AG10803 (cell line): ENCODE measurements at regions not wholly inside any gene's neighbourhood (a gene's known extent, or its start where the extent isn't known, plus 50 kb on each side); places are given as distances from the start of the nearest gene placed in this dataset.

Experiments
- DNase-seq: peaks from one replicate; pipeline ENCODE4 v3.0.0; 2010; ENCODE audit warnings: low read depth
- H3K4me3 ChIP-seq: 2 replicates; pipeline ENCODE4 v1.5.1; 2011; ENCODE audit warnings: mild to moderate bottlenecking, low read length, control low read depth
- CTCF ChIP-seq: conservative IDR thresholded peaks from 2 replicates; pipeline ENCODE4 v1.5.1; 2011; ENCODE audit warnings: mild to moderate bottlenecking, low read length, control low read depth, inconsistent platforms

DNA sequence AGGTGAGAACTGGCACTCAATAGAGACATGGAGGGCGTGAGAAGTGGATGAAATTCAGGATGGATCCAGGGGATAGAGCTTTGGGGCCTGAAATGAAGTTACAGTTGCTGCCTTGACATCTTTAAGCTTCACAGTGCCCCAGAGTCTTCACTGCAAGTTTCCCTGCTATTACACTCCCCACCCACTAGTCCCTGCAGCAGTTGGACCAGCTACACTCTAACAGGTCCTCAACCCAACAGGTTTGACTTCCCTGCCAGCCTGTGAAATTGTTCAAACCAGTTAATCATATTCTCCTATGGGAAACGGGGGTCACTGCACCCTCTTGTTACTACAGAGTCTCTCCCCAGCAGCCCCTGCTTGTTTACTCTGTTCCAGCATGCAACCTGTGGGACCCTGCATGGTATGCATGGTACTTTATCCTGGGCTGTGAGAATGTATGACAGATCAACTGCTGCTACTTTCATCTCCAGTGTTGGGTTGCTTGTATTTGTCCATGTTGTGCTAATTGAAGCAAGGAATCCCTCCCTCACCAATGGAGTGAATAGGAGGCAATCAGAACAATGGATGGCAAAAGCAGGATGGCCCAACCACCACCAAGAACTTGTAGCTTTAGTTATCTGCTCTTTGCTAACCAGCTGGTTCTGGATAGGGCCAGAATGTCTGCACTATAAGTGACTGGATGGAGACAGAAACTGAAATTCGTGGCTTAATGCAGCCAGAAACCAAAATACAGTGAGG, 314.2 kb downstream of the OLFM4 start:
- no peak for TF ChIP-seq CTCF
- no peak for DNase-seq
- no peak overlapping the region for H3K4me3 ChIP-seq

DNA sequence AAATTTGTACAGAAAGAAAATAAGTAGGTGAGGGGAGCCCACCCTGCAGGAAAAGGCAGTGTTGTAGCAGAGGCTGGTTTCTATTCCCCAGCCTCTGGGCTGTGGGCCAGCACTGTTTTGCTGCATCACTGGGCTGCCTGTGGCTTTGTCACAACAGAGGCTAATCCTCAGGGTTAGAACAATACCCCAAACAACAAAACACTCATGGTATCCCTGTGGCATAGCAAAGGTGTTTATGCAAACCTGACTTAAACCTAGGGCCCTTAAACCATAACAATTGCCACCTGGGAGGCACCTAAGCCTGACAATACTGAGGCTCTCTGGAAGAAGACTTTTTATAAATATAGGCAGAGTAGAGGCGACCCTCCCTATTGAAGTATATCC, 314.7 kb downstream of the OLFM4 start:
- no peak for DNase-seq
- no peak overlapping the region for H3K4me3 ChIP-seq
- TF ChIP-seq CTCF: no peak

DNA sequence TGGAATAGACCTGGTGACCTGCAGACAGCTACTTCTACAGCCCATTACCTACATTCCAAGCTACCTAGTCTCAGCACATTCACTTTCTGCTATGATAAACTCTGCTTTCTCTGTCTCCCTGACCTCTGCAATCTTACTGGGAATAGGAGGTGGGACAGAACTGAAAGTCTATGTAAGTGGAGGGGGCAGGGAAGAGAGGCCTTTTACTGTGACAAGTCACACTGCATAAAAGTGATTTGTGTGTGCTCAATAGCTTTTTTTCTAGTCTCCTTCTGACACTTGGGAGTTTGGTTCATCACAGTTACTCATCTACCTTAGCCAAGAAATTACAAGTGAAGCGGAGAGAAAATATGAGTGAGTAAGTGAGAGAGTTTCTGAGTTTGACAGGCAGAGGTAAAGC, 322.4 kb downstream of the OLFM4 start:
- DNase-seq: no peak
- H3K4me3 ChIP-seq: no peak overlapping the region
- no peak for TF ChIP-seq CTCF

- no peak for TF ChIP-seq CTCF
- no peak overlapping the region for H3K4me3 ChIP-seq
- DNase-seq: no peak
Observed at GRCh38 chr13:53357582-53357981, 329.0 kb downstream of the OLFM4 start.

DNA sequence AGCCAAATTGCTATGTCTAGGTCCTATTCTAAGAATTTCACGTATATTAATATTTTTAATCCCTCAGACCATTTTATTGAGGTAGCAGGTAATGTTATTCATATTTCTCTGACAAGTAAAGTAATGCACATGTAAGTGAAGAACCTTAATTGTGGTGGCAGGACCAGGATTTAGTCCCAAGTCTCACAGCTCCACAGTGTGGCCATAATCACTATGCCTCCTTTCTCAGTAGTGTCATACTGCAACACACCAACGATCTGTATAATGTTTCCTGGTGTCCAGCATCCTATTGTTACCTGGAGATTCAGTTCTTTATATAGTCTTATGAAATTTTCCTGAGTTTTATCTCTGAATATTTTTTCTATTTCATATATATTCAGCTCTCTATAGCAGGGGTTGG, 340.3 kb downstream of the OLFM4 start:
- DNase-seq: no peak
- no peak overlapping the region for H3K4me3 ChIP-seq
- no peak for TF ChIP-seq CTCF

- no peak for TF ChIP-seq CTCF
- H3K4me3 ChIP-seq: no peak overlapping the region
- DNase-seq: no peak
Observed at GRCh38 chr13:53379485-53379884, 350.9 kb downstream of the OLFM4 start.

- TF ChIP-seq CTCF: no peak
- H3K4me3 ChIP-seq: no peak overlapping the region
- no peak for DNase-seq
Observed at GRCh38 chr13:53382008-53382407, 353.4 kb downstream of the OLFM4 start.
